ENCODE measurements at regions not wholly inside any gene's neighbourhood (a gene's known extent, or its start where the extent isn't known, plus 50 kb on each side); places are given as distances from the start of the nearest gene placed in this dataset.

DNA sequence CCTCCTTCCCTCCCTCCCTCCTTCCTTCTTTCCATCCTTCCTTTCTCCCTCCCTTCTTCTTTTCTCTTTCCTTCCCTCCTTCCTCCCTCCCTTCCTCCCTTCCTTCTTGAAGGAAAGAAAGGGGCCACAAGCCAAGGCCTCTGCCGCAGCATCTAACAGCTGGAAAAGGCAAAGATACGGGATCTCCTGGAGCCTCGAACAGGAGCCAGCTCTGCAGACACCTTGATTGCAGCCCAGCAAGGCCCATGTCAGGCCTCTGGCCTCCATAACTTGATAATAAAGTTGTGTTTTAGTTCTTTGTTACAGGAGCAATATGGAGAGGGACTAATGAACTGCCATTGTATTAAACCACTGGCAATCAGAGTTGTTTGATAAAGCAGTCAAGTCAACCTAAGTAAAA is 348.9 kb upstream of the B3GAT1 start:
- Histone ChIP-seq H3K36me3 (ENCODE audit: control insufficient read depth in 2 of 4, insufficient read depth in 4 of 4, low read length in 3 of 4) (no peaks in the 10 kb centered on the region), H2AFZ (ENCODE audit: low read length) (no peak overlapping the region), H2BK15ac (ENCODE audit: low read length) (no peak overlapping the region), H3K56ac (replicated peaks; ENCODE audit: insufficient read length, low read depth, low read length) (no peak overlapping the region), H3K4me2 (ENCODE audit: insufficient read depth in 1 of 2, low read depth in 2 of 2, low read length in 2 of 2) (no peak overlapping the region), H3K79me2 (ENCODE audit: control insufficient read depth in 1 of 2, insufficient read depth in 2 of 2, low read length in 2 of 2) (no peaks in the 10 kb centered on the region), H2BK20ac (ENCODE audit: low read length) (no peak overlapping the region), H3K4me1 (replicated peaks in 1 of 4; ENCODE audit: control insufficient read depth in 3 of 4, insufficient read depth in 4 of 4, low read length in 3 of 4) (peaks cover 0 to 2% (median 0%) of the 10 kb centered on the region in 4 experiments; a peak in 1 of 7 replicates), H3K4ac (replicated peaks; ENCODE audit: insufficient read length, low read depth, low read length) (no peak overlapping the region), H3K9ac (replicated peaks in 1 of 4; ENCODE audit: extremely low read depth in 1 of 4, low read depth in 3 of 4, low read length in 3 of 4) (no peak overlapping the region), H4K91ac (replicated peaks; ENCODE audit: insufficient read length, low read length) (no peak overlapping the region), H4K20me1 (replicated peaks in 1 of 2; ENCODE audit: control insufficient read depth in 1 of 2, insufficient read depth in 2 of 2, low read length in 2 of 2) (no peaks in the 10 kb centered on the region), H2BK5ac (ENCODE audit: low read depth, low read length) (no peak overlapping the region), H4K5ac (ENCODE audit: insufficient read length, low read depth, low read length) (no peak overlapping the region), H4K8ac (ENCODE audit: extremely low read depth, insufficient read depth, low read length) (no peak overlapping the region), H3K23ac (ENCODE audit: insufficient read length) (no peak overlapping the region), H3K9me3 (ENCODE audit: insufficient read depth in 2 of 2, low read depth in 1 of 2, low read length in 1 of 2) (no peaks in the 10 kb centered on the region), H3K27me3 (replicated peaks in 1 of 4; ENCODE audit: control insufficient read depth in 3 of 4, extremely low read depth in 1 of 4, insufficient read depth in 3 of 4, low read length in 3 of 4) (no peaks in the 10 kb centered on the region), H2AK5ac (ENCODE audit: low read depth, low read length) (no peak overlapping the region), H2BK12ac (ENCODE audit: low read depth, low read length) (no peak overlapping the region), H3K27ac (ENCODE audit: low read depth, low read length) (no peak overlapping the region), H3K4me3 (ENCODE audit: extremely low read depth in 1 of 4, insufficient read depth in 2 of 4, low read depth in 3 of 4, low read length in 4 of 4) (no peak overlapping the region), H2BK120ac (replicated peaks; ENCODE audit: low read depth, low read length) (no peak overlapping the region), H3K23me2 (ENCODE audit: low read depth, low read length) (no peaks in the 10 kb centered on the region), H3K79me1 (ENCODE audit: low read depth, low read length) (no peaks in the 10 kb centered on the region), H3K18ac (ENCODE audit: extremely low read depth, low read length) (no peak overlapping the region), H3K14ac (ENCODE audit: insufficient read length) (no peak overlapping the region)
- FAIRE-seq = no peak
- CTCF ChIA-PET (ENCODE audit: partially characterized antibody) = no interaction called here
- POLR2A ChIA-PET (ENCODE audit: partially characterized antibody) = no interaction called here
- DNase-seq (ENCODE audit: low read depth in 1 of 2, low spot score in 2 of 2) = no peak
- 78% methylated on average over 2 of the region's 3 CpGs; no CpG with 5 or more reads in 1 of the 2 experiments for WGBS, 2 experiments (ENCODE audit: extremely low coverage in 1 of 2, insufficient coverage in 1 of 2, insufficient read length in 1 of 2, insufficient replicate concordance in 2 of 2, low coverage in 1 of 2, low lambda C conversion rate in 2 of 2, missing lambda C conversion rate in 1 of 2)
- TF ChIP-seq SP4 (IDR thresholded peaks at IDR 0.05; ENCODE audit: low read length) = no peak
- TF ChIP-seq SP1 (IDR thresholded peaks at IDR 0.05; ENCODE audit: low read depth, low read length) = no peak
- no peak for TF ChIP-seq CBX5 (IDR thresholded peaks at IDR 0.05; ENCODE audit: low read depth, low read length)
- no peak for TF ChIP-seq SAP30 (IDR thresholded peaks at IDR 0.05; ENCODE audit: insufficient read depth, insufficient replicate concordance, low read length)
- TF ChIP-seq, protein P1, sequence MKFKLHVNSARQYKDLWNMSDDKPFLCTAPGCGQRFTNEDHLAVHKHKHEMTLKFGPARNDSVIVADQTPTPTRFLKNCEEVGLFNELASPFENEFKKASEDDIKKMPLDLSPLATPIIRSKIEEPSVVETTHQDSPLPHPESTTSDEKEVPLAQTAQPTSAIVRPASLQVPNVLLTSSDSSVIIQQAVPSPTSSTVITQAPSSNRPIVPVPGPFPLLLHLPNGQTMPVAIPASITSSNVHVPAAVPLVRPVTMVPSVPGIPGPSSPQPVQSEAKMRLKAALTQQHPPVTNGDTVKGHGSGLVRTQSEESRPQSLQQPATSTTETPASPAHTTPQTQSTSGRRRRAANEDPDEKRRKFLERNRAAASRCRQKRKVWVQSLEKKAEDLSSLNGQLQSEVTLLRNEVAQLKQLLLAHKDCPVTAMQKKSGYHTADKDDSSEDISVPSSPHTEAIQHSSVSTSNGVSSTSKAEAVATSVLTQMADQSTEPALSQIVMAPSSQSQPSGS (IDR thresholded peaks at IDR 0.05; ENCODE audit: low read length) = no peak
- no peak for TF ChIP-seq TAF7 (optimal IDR thresholded peaks at IDR 0.05; ENCODE audit: borderline replicate concordance, low read depth, low read length)
- no peak for TF ChIP-seq BRCA1 (IDR thresholded peaks at IDR 0.05; ENCODE audit: low read depth, low read length)
- no peak for TF ChIP-seq FOSL1 (IDR thresholded peaks at IDR 0.05; ENCODE audit: insufficient read depth, low read depth, low read length)
